K562 (cell line): ENCODE measurements at regions not wholly inside any gene's neighbourhood (a gene's known extent, or its start where the extent isn't known, plus 50 kb on each side); places are given as distances from the start of the nearest gene placed in this dataset.

Experiments used
- ESRRA ChIP-seq: fragments of 450-650 bp; IDR thresholded peaks from 2 replicates; pipeline ENCODE4 v1.6.1; 2014; ENCODE audit warnings: low read depth, mild to moderate bottlenecking, moderate library complexity, borderline replicate concordance
- ESRRB ChIP-seq: fragments of 250-450 bp; sonication (Bioruptor Pico); IDR thresholded peaks from 2 replicates; pipeline ENCODE4 v1.5.0; 2020; ENCODE audit warnings: mild to moderate bottlenecking, moderate library complexity, borderline replicate concordance
- ILF3 ChIP-seq: fragments of 450-650 bp; IDR thresholded peaks from 2 replicates; pipeline ENCODE4 v1.6.1; 2018; ENCODE audit warnings: antibody characterized with exemption, mild to moderate bottlenecking, moderate library complexity, borderline replicate concordance
- KDM1A ChIP-seq, 2 experiments: fragments of 450-650 bp; IDR thresholded peaks; 2 replicates each; pipeline ENCODE4 v1.6.1; 2016; ENCODE audit warnings: mild to moderate bottlenecking in 2 of 2
- L3MBTL2 ChIP-seq: fragments of 450-650 bp; IDR thresholded peaks from 2 replicates; pipeline ENCODE4 v1.6.1; 2016; ENCODE audit warnings: mild to moderate bottlenecking, moderate library complexity
- MLLT1 ChIP-seq, 2 experiments: fragments of 450-650 bp; IDR thresholded peaks; 2 replicates each; pipeline ENCODE4 v1.6.1; 2016
- NCOR1 ChIP-seq: fragments of 450-650 bp; IDR thresholded peaks from 2 replicates; pipeline ENCODE4 v1.6.1; 2016; ENCODE audit warnings: mild to moderate bottlenecking, moderate library complexity
- POLR2A ChIP-seq: fragments of 450-650 bp; conservative IDR thresholded peaks from 2 replicates; pipeline ENCODE4 v1.6.1; 2016
- RBFOX2 ChIP-seq: fragments of 200-400 bp; formaldehyde crosslinking; IDR thresholded peaks from 2 replicates; pipeline ENCODE4 v1.6.1; 2017; ENCODE audit warnings: low read depth, mild to moderate bottlenecking, low read length, moderate library complexity
- RCOR1 ChIP-seq, 2 experiments: IDR thresholded peaks; 2 replicates each; pipeline ENCODE4 v1.6.1; 2012; ENCODE audit warnings: low read depth in 2 of 2, low read length in 2 of 2, borderline replicate concordance in 1 of 2, improper control_type of control experiment in 1 of 2
- TF ChIP-seq, protein P1 (sequence below): fragments of 250-450 bp; sonication (Bioruptor Pico); IDR thresholded peaks from 2 replicates; pipeline ENCODE4 v1.5.0; 2021; ENCODE audit warnings: mild to moderate bottlenecking, moderate library complexity
- TF ChIP-seq, protein P2 (sequence below): fragments of 250-450 bp; sonication (Bioruptor Pico); IDR thresholded peaks from 2 replicates; pipeline ENCODE4 v1.8.0; 2021; ENCODE audit warnings: moderate library complexity, mild to moderate bottlenecking, inconsistent platforms
- TF ChIP-seq, protein P3 (sequence below), 2 experiments: fragments of 450-650 bp; IDR thresholded peaks; 2 replicates each; pipeline ENCODE4 v1.6.1; 2016; ENCODE audit warnings: mild to moderate bottlenecking in 2 of 2, borderline replicate concordance in 1 of 2, low read depth in 1 of 2, moderate library complexity in 1 of 2

DNA sequence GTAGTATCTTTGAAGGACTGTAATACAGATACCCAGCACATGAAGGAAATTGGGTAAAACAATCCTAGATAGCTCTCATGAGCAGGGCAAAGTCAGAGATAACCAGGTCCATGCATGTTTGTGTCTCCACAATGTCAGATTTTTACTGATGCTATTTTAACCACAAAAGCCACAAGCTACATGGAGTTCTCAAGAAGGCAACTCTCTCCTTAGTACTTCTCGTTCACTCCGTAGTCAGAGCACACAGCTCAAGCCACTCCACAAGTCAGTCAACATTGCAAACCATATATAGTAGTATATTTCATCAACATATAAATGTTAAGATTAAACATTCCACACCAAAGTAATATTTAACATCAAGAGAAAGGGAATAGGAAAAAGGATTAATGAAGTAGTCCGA, 98.0 kb upstream of the PIK3CG start (continued):
- TF ChIP-seq, protein P1, sequence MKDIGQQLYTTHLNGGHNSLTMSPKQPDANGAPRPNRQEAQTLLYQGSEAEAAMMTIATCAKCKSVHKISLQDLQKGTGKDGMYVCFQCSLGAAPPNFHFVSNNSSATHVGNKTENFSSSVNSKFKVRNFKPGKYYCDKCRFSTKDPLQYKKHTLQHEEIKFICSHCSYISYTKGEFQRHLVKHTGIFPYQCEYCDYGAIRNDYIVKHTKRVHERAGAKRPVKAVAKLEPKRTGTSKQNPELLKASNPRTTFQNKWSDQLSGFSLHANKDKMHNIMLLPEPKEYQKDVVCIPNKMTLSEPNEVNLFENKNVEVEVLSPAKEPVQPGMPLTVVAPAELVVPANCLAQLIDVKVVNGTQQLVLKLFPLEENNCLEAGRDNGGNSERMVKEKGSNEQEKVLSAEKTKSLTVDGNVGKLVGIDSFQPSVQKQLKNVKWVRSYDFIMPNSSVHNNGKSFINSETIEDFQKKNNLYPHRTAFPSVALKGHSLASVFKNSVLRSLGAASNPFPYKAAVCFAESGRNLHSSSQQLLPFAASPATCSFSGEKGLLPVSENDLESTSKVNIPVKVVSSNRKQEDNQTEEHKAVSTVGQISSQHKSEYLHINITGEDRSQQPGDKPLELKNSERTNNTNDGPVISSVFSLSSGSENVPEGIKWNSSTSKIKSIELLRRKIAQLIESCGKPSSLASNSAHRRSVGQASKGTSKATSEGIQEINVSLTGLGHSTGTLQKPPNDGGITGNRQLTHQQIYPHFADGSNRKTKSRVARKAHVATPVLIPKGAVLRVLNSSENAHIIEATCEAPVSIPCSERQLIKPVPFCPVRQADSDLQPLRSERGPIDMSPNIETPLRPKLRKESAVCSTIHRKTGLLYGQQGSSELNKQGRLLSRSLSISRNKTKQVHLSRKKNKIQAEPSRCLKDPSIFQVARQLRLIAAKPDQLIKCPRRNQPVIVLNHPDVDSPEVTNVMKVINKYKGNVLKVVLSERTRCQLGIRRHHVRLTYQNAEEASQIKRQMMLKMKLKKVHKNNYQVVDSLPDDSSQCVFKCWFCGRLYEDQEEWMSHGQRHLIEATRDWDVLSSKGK (CRISPR knock-in tag): no peak
- TF ChIP-seq ESRRA: peak; percentile 97; the same call in 1 of the 2 replicates
- TF ChIP-seq MLLT1 (IDR thresholded peaks at IDR 0.05): peak in 1 of 2 experiments; percentile 95; a peak in 2 of 4 replicates
- TF ChIP-seq RCOR1 (IDR thresholded peaks at IDR 0.05; ENCODE audit: borderline replicate concordance in 1 of 2, low read depth in 2 of 2, low read length in 2 of 2): peak in 1 of 2 experiments; percentile 98; a peak in 3 of 4 replicates
- TF ChIP-seq, protein P2, sequence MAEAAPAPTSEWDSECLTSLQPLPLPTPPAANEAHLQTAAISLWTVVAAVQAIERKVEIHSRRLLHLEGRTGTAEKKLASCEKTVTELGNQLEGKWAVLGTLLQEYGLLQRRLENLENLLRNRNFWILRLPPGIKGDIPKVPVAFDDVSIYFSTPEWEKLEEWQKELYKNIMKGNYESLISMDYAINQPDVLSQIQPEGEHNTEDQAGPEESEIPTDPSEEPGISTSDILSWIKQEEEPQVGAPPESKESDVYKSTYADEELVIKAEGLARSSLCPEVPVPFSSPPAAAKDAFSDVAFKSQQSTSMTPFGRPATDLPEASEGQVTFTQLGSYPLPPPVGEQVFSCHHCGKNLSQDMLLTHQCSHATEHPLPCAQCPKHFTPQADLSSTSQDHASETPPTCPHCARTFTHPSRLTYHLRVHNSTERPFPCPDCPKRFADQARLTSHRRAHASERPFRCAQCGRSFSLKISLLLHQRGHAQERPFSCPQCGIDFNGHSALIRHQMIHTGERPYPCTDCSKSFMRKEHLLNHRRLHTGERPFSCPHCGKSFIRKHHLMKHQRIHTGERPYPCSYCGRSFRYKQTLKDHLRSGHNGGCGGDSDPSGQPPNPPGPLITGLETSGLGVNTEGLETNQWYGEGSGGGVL (CRISPR knock-in tag): no peak
- TF ChIP-seq ILF3: no peak
- TF ChIP-seq NCOR1: peak; percentile 27; the same call in 1 of the 2 replicates
- TF ChIP-seq, protein P3, sequence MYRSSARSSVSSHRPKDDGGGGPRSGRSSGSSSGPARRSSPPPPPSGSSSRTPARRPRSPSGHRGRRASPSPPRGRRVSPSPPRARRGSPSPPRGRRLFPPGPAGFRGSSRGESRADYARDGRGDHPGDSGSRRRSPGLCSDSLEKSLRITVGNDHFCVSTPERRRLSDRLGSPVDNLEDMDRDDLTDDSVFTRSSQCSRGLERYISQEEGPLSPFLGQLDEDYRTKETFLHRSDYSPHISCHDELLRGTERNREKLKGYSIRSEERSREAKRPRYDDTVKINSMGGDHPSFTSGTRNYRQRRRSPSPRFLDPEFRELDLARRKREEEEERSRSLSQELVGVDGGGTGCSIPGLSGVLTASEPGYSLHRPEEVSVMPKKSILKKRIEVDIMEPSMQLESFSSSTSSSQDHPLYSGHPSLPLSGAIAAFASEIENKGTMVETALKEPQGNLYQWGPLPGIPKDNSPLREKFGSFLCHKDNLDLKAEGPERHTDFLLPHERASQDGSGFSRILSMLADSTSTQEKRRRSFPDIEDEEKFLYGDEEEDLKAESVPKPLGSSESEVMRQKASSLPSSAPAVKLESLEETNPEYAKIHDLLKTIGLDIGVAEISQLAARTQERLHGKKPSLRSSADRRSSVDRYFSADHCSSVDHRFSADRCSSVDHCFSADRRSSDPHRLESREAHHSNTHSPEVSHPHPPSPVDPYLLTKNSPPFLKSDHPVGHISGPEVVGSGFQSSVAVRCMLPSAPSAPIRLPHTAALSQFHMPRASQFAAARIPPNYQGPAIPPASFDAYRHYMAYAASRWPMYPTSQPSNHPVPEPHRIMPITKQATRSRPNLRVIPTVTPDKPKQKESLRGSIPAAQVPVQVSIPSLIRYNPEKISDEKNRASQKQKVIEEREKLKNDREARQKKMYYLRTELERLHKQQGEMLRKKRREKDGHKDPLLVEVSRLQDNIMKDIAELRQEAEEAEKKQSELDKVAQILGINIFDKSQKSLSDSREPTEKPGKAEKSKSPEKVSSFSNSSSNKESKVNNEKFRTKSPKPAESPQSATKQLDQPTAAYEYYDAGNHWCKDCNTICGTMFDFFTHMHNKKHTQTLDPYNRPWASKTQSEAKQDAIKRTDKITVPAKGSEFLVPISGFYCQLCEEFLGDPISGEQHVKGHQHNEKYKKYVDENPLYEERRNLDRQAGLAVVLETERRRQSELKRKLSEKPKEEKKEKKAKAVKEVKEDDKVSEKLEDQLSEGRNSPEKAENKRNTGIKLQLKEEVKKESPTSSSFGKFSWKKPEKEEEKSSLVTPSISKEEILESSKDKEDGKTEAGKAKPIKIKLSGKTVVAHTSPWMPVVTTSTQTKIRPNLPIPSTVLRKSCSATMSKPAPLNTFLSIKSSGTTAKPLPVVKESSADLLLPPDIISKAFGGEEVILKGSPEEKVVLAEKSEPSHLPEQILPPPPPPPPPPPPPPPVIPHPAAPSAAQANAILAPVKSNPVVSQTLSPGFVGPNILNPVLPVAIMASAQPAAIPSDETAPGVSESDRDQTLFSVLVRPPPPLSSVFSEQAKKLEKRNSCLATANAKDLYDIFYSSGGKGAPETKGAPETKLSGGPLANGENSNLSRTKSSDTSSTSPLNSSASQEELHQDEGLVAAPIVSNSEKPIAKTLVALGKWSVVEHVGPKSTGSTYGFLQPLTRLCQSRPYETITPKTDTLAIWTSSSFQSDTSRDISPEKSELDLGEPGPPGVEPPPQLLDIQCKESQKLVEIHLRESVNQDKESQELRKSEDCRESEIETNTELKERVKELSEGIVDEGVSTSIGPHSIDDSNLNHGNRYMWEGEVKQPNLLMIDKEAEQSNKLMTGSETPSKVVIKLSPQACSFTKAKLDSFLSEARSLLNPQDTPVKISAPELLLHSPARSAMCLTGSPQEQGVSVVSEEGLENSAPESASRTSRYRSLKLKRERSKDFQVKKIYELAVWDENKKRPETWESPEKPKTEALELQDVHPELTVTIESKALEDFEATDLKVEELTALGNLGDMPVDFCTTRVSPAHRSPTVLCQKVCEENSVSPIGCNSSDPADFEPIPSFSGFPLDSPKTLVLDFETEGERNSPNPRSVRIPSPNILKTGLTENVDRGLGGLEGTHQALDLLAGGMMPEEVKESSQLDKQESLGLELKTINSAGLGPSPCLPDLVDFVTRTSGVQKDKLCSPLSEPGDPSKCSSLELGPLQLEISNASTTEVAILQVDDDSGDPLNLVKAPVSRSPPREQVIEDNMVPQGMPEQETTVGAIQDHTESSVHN (IDR thresholded peaks at IDR 0.05; ENCODE audit: borderline replicate concordance in 1 of 2, low read depth in 1 of 2): no peak
- TF ChIP-seq RBFOX2: no peak
- TF ChIP-seq POLR2A: no peak
- TF ChIP-seq L3MBTL2: 0 out of 2 replicates have a peak, but pooled peaks have one; percentile 14
- TF ChIP-seq KDM1A (IDR thresholded peaks at IDR 0.05): peak; percentile 81 to 86
- no peak for TF ChIP-seq ESRRB
